ENCODE measurements at regions not wholly inside any gene's neighbourhood (a gene's known extent, or its start where the extent isn't known, plus 50 kb on each side); places are given as distances from the start of the nearest gene placed in this dataset.
"Not testable (repeated sequence)": the region's sequence is repeated elsewhere in the genome, so short reads cannot be mapped to it uniquely, and the experiment has no call there.

GRCh38 chr15:29648415-29648814 lies 173.9 kb downstream of the TJP1 start:
- not testable (repeated sequence) for DNase-seq

GRCh38 chr15:29645841-29646240 lies 176.4 kb downstream of the TJP1 start:
- no peak for DNase-seq

GRCh38 chr15:29644361-29644760 lies 177.9 kb downstream of the TJP1 start:
- DNase-seq = not testable (repeated sequence)

GRCh38 chr15:29638781-29639180 lies 183.5 kb downstream of the TJP1 start:
- DNase-seq = no peak

- DNase-seq = no peak
Measured at GRCh38 chr15:29638011-29638410, 184.3 kb downstream of the TJP1 start.

- DNase-seq = no peak
Measured at GRCh38 chr15:29637555-29637954, 184.7 kb downstream of the TJP1 start.

GRCh38 chr15:29636921-29637320 lies 185.3 kb downstream of the TJP1 start:
- DNase-seq = no peak

- DNase-seq = peak; percentile 78
Measured at GRCh38 chr15:29636140-29636539, 186.1 kb downstream of the TJP1 start.

- no peak for DNase-seq
Measured at GRCh38 chr15:29635513-29636098, 186.7 kb downstream of the TJP1 start.

GRCh38 chr15:29633971-29634370 lies 188.3 kb downstream of the TJP1 start:
- DNase-seq = no peak

- DNase-seq = no peak
Measured at GRCh38 chr15:29632671-29633406, 189.4 kb downstream of the TJP1 start.

GRCh38 chr15:29631076-29632070 lies 190.9 kb downstream of the TJP1 start:
- DNase-seq = peak; percentile 94

- DNase-seq = no peak
Measured at GRCh38 chr15:29624271-29624670, 198.0 kb downstream of the TJP1 start.

GRCh38 chr15:29623116-29623639 lies 199.1 kb downstream of the TJP1 start:
- DNase-seq = no peak

- peak; percentile 36 for DNase-seq
Measured at GRCh38 chr15:29622637-29623036, 199.6 kb downstream of the TJP1 start.

GRCh38 chr15:29621616-29622015 lies 200.7 kb downstream of the TJP1 start:
- DNase-seq = no peak

GRCh38 chr15:29618586-29618985 lies 203.7 kb downstream of the TJP1 start:
- no peak for DNase-seq

- no peak for DNase-seq
Measured at GRCh38 chr15:29616512-29616911, 205.8 kb downstream of the TJP1 start.

- DNase-seq = no peak
Measured at GRCh38 chr15:29615791-29616190, 206.5 kb downstream of the TJP1 start.

GRCh38 chr15:29613951-29614382 lies 208.3 kb downstream of the TJP1 start:
- peak; percentile 66 for DNase-seq

- no peak for DNase-seq
Measured at GRCh38 chr15:29612701-29613100, 209.6 kb downstream of the TJP1 start.

- DNase-seq = no peak
Measured at GRCh38 chr15:29612096-29612495, 210.2 kb downstream of the TJP1 start.

GRCh38 chr15:29611057-29611456 lies 211.2 kb downstream of the TJP1 start:
- DNase-seq = no peak
